GM21529 (cell line): ENCODE measurements at regions not wholly inside any gene's neighbourhood (a gene's known extent, or its start where the extent isn't known, plus 50 kb on each side); places are given as distances from the start of the nearest gene placed in this dataset.
"Not testable (repeated sequence)": the region's sequence is repeated elsewhere in the genome, so short reads cannot be mapped to it uniquely, and the experiment has no call there.

Experiments
- ATAC-seq: cut with Tn5 transposase; IDR thresholded peaks from one replicate; pipeline ENCODE4 v1.9.1; 2021; ENCODE audit not compliant: unreplicated experiment

GRCh38 chr2:122523981-122524380 lies 768.5 kb downstream of the TSN start:
- ATAC-seq, result no peak

- no peak for ATAC-seq
Observed at GRCh38 chr2:122525336-122525735, 769.9 kb downstream of the TSN start.

GRCh38 chr2:122528061-122528460 lies 772.6 kb downstream of the TSN start:
- no peak for ATAC-seq

- ATAC-seq, result no peak
Observed at GRCh38 chr2:122528958-122529705, 773.7 kb downstream of the TSN start.

GRCh38 chr2:122530814-122531213 lies 775.4 kb downstream of the TSN start:
- ATAC-seq, result no peak

GRCh38 chr2:122531290-122532071 lies 776.0 kb downstream of the TSN start:
- ATAC-seq, result no peak

GRCh38 chr2:122532072-122532344 lies 776.6 kb downstream of the TSN start:
- ATAC-seq, result no peak

- no peak for ATAC-seq
Observed at GRCh38 chr2:122532481-122532880, 777.0 kb downstream of the TSN start.

- no peak for ATAC-seq
Observed at GRCh38 chr2:122535960-122536505, 780.6 kb downstream of the TSN start.

- ATAC-seq, result no peak
Observed at GRCh38 chr2:122539311-122539710, 783.9 kb downstream of the TSN start.

- no peak for ATAC-seq
Observed at GRCh38 chr2:122539920-122540319, 784.5 kb downstream of the TSN start.

GRCh38 chr2:122542236-122542635 lies 786.8 kb downstream of the TSN start:
- ATAC-seq, result no peak

- no peak for ATAC-seq
Observed at GRCh38 chr2:122542646-122543045, 787.2 kb downstream of the TSN start.

- no peak for ATAC-seq
Observed at GRCh38 chr2:122543815-122544214, 788.4 kb downstream of the TSN start.

GRCh38 chr2:122545821-122546220 lies 790.4 kb downstream of the TSN start:
- no peak for ATAC-seq

GRCh38 chr2:122562775-122563174 lies 807.3 kb downstream of the TSN start:
- no peak for ATAC-seq

- ATAC-seq, result no peak
Observed at GRCh38 chr2:122563781-122564180, 808.3 kb downstream of the TSN start.

GRCh38 chr2:122564843-122565242 lies 809.4 kb downstream of the TSN start:
- no peak for ATAC-seq

GRCh38 chr2:122565364-122565763 lies 809.9 kb downstream of the TSN start:
- ATAC-seq, result no peak

GRCh38 chr2:122570641-122571040 lies 815.2 kb downstream of the TSN start:
- ATAC-seq, result no peak

- not testable (repeated sequence) for ATAC-seq
Observed at GRCh38 chr2:122571471-122571870, 816.0 kb downstream of the TSN start.

GRCh38 chr2:122575076-122575475 lies 819.6 kb downstream of the TSN start:
- ATAC-seq, result no peak
